ENCODE measurements at regions not wholly inside any gene's neighbourhood (a gene's known extent, or its start where the extent isn't known, plus 50 kb on each side); places are given as distances from the start of the nearest gene placed in this dataset.

DNA sequence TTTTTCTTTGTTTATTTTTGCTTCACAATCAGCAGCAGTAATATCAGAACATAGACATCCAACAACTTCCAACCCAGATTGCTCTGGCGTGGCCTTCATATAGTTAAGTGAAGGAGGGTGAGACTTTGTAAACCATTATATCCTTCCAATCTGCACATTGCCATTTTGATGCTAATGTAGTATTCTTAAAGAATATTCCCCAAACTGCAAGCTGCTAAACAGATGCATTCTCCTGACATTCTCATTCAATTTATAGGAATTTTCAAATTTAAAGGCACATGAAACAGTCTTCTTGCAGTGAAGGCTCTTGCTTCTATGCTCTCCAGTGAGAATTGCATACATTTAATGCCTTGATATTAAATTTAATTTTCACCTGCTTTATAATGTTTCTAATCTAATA lies 181.2 kb upstream of the EDIL3 start:
- H3K27me3 ChIP-seq (ENCODE audit: insufficient read depth, low read length): no peaks in the 10 kb centered on the region
- no peak overlapping the region for H3K4me3 ChIP-seq (ENCODE audit: insufficient read depth, low read depth, low read length)
- no peaks in the 10 kb centered on the region for H3K27me3 Mint-ChIP-seq (ENCODE audit: low read depth, unreplicated experiment)
- no peak overlapping the region for H3K4me2 ChIP-seq (ENCODE audit: low read length)
- no peaks in the 10 kb centered on the region for H3K4me1 ChIP-seq (ENCODE audit: insufficient read depth, low read length)
- DNase-seq (ENCODE audit: low read depth) (no peak), FAIRE-seq (no peak)
- H3K9ac ChIP-seq (ENCODE audit: low read length): no peak overlapping the region
- no peaks in the 10 kb centered on the region for H3K79me2 ChIP-seq (ENCODE audit: insufficient read depth, low read length)
- no peaks in the 10 kb centered on the region for H4K20me1 ChIP-seq (ENCODE audit: insufficient read depth, low read length)
- TF ChIP-seq EZH2 (IDR thresholded peaks at IDR 0.05; ENCODE audit: insufficient read depth, low read length): no peak
- TF ChIP-seq, protein P1, sequence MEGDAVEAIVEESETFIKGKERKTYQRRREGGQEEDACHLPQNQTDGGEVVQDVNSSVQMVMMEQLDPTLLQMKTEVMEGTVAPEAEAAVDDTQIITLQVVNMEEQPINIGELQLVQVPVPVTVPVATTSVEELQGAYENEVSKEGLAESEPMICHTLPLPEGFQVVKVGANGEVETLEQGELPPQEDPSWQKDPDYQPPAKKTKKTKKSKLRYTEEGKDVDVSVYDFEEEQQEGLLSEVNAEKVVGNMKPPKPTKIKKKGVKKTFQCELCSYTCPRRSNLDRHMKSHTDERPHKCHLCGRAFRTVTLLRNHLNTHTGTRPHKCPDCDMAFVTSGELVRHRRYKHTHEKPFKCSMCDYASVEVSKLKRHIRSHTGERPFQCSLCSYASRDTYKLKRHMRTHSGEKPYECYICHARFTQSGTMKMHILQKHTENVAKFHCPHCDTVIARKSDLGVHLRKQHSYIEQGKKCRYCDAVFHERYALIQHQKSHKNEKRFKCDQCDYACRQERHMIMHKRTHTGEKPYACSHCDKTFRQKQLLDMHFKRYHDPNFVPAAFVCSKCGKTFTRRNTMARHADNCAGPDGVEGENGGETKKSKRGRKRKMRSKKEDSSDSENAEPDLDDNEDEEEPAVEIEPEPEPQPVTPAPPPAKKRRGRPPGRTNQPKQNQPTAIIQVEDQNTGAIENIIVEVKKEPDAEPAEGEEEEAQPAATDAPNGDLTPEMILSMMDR (IDR thresholded peaks at IDR 0.05; ENCODE audit: insufficient read depth, low read depth, low read length): no peak
- H3K9me3 ChIP-seq (ENCODE audit: insufficient read depth, low read depth, low read length): no peaks in the 10 kb centered on the region
- H3K4me1 Mint-ChIP-seq (ENCODE audit: low read depth, unreplicated experiment): no peaks in the 10 kb centered on the region
- H2AFZ ChIP-seq (ENCODE audit: low read depth, low read length): no peak overlapping the region
- H3K4me3 Mint-ChIP-seq (ENCODE audit: unreplicated experiment): no peak overlapping the region
- no peak overlapping the region for H3K27ac Mint-ChIP-seq (ENCODE audit: unreplicated experiment)
- peaks cover 2% of the 10 kb centered on the region for H3K9me3 Mint-ChIP-seq (ENCODE audit: unreplicated experiment)
- H3K27ac ChIP-seq (ENCODE audit: low read depth, low read length): no peak overlapping the region
- H3K36me3 Mint-ChIP-seq (ENCODE audit: low read depth, unreplicated experiment): no peaks in the 10 kb centered on the region
- H3K36me3 ChIP-seq (ENCODE audit: insufficient read depth, low read length): no peaks in the 10 kb centered on the region

DNA sequence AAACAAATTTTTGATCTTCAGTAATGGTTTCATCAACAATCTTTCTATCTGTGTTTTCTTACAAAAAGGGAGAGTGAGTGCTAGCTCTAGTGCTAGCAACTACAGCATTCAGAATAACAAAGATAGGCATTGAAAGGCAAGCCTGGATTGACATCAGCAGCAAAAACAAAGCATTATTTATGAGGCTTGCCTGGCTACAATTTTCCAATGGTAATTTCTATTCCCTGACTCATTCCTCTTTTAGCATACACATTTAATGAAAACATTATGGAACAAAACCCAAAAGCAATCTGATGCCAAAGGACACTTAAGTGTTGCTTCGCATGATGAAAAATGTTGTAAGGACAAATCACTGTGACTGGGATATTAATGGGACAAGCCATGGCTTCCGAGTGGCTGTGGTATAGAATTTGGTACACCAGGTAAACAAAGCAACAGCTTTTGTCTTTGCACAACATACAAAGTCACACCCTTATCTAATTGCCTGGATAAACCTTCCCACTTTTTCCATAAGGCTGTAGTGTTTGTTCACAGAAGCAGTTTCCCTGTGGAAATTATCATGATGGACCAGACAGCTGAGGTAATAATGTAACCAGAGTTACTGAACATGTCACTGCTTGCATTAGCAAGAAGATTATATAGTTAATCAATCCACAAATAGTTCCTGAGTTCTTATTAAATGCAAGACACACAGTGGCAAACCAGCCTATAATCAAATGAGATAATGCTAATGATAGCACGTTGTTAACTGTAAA lies 179.8 kb upstream of the EDIL3 start:
- Histone ChIP-seq H3K27ac (ENCODE audit: low read depth, low read length) (no peak overlapping the region), H4K20me1 (ENCODE audit: insufficient read depth, low read length) (no peaks in the 10 kb centered on the region), H3K79me2 (ENCODE audit: insufficient read depth, low read length) (no peaks in the 10 kb centered on the region), H3K9ac (ENCODE audit: low read length) (no peak overlapping the region), H3K4me3 (ENCODE audit: insufficient read depth, low read depth, low read length) (no peak overlapping the region), H2AFZ (ENCODE audit: low read depth, low read length) (no peak overlapping the region), H3K27me3 (ENCODE audit: insufficient read depth, low read length) (no peaks in the 10 kb centered on the region), H3K4me1 (ENCODE audit: insufficient read depth, low read length) (no peaks in the 10 kb centered on the region), H3K36me3 (ENCODE audit: insufficient read depth, low read length) (no peaks in the 10 kb centered on the region), H3K4me2 (ENCODE audit: low read length) (no peak overlapping the region), H3K9me3 (ENCODE audit: insufficient read depth, low read depth, low read length) (no peaks in the 10 kb centered on the region)
- Mint-ChIP-seq H3K4me3 (ENCODE audit: unreplicated experiment) (no peak overlapping the region), H3K27me3 (ENCODE audit: low read depth, unreplicated experiment) (no peaks in the 10 kb centered on the region), H3K36me3 (ENCODE audit: low read depth, unreplicated experiment) (no peaks in the 10 kb centered on the region), H3K4me1 (ENCODE audit: low read depth, unreplicated experiment) (no peaks in the 10 kb centered on the region), H3K27ac (ENCODE audit: unreplicated experiment) (no peak overlapping the region), H3K9me3 (ENCODE audit: unreplicated experiment) (peaks cover 2% of the 10 kb centered on the region)
- DNase-seq (ENCODE audit: low read depth): peak; percentile 57
- no peak for FAIRE-seq
- TF ChIP-seq, protein P1 (IDR thresholded peaks at IDR 0.05; ENCODE audit: insufficient read depth, low read depth, low read length): no peak
- no peak for TF ChIP-seq EZH2 (IDR thresholded peaks at IDR 0.05; ENCODE audit: insufficient read depth, low read length)

DNA sequence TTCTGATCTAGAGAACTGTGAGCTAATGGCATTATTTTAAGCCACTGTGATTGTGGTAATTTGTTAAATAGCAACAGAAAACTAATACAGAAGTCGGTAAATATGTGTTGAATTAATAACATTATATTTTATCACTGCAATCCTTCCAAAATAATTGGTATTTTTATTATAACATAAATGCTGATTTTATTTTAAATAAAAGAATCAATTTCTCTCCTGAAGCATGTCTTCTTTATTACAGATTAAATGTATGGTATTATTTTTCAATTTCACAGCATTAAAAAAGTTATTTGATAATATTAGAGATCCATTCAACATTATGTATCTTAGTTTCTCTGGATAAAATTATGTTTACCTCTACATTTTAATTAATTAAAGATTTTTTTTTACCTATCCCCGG lies 165.5 kb upstream of the EDIL3 start:
- no peak overlapping the region for H2AFZ ChIP-seq (ENCODE audit: low read depth, low read length)
- H3K4me3 Mint-ChIP-seq (ENCODE audit: unreplicated experiment): no peak overlapping the region
- H3K27ac ChIP-seq (ENCODE audit: low read depth, low read length): no peak overlapping the region
- no peaks in the 10 kb centered on the region for H3K27me3 Mint-ChIP-seq (ENCODE audit: low read depth, unreplicated experiment)
- no peaks in the 10 kb centered on the region for H3K36me3 ChIP-seq (ENCODE audit: insufficient read depth, low read length)
- no peak for DNase-seq (ENCODE audit: low read depth)
- no peaks in the 10 kb centered on the region for H3K9me3 ChIP-seq (ENCODE audit: insufficient read depth, low read depth, low read length)
- no peaks in the 10 kb centered on the region for H3K4me1 Mint-ChIP-seq (ENCODE audit: low read depth, unreplicated experiment)
- no peak overlapping the region for H3K9ac ChIP-seq (ENCODE audit: low read length)
- no peak overlapping the region for H3K4me3 ChIP-seq (ENCODE audit: insufficient read depth, low read depth, low read length)
- H4K20me1 ChIP-seq (ENCODE audit: insufficient read depth, low read length): no peaks in the 10 kb centered on the region
- no peak for FAIRE-seq
- no peaks in the 10 kb centered on the region for H3K79me2 ChIP-seq (ENCODE audit: insufficient read depth, low read length)
- no peak overlapping the region for H3K4me2 ChIP-seq (ENCODE audit: low read length)
- peaks cover 3% of the 10 kb centered on the region for H3K36me3 Mint-ChIP-seq (ENCODE audit: low read depth, unreplicated experiment)
- peaks cover 5% of the 10 kb centered on the region for H3K9me3 Mint-ChIP-seq (ENCODE audit: unreplicated experiment)
- no peaks in the 10 kb centered on the region for H3K27me3 ChIP-seq (ENCODE audit: insufficient read depth, low read length)
- H3K4me1 ChIP-seq (ENCODE audit: insufficient read depth, low read length): no peaks in the 10 kb centered on the region
- TF ChIP-seq, protein P1 (IDR thresholded peaks at IDR 0.05; ENCODE audit: insufficient read depth, low read depth, low read length): no peak
- TF ChIP-seq EZH2 (IDR thresholded peaks at IDR 0.05; ENCODE audit: insufficient read depth, low read length): no peak
- no peak overlapping the region for H3K27ac Mint-ChIP-seq (ENCODE audit: unreplicated experiment)
